ENCODE measurements at regions not wholly inside any gene's neighbourhood (a gene's known extent, or its start where the extent isn't known, plus 50 kb on each side); places are given as distances from the start of the nearest gene placed in this dataset.

DNA sequence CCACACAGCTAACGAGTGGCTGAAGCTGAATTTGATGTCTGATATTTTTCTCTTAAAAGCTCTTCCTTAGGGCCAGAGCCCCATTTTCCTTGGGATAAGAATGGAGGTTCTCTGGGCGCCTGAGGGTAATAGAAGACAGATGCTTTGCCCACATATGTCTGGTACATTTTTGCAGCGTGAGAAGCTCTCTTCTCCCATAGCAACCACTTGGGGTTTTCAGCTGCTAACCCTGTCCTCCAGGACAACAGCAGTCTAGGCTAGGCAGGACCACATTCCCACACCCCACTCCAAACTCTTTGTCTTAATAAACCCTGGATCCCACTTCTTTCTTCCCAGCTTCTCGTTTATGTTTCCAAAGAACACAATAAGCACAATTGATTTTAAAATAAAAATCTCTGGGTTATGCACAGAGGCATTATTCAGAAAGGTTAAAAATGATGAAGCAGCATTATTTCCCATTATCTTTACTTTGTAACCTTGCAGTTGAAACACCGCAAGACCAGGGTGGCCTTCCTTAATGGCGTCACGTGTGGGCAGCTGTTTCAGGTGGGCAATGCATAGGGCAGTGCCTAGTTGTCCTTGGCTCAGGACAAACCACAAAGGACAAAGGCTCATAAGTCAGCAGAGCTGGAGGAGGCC lies 56.5 kb upstream of the NTRK3 start:
- no peak overlapping the region for H3K27ac ChIP-seq (ENCODE audit: low read depth, low read length)
- H3K9me3 ChIP-seq (ENCODE audit: low read depth, low read length) = no peaks in the 10 kb centered on the region
- TF ChIP-seq, protein P1, sequence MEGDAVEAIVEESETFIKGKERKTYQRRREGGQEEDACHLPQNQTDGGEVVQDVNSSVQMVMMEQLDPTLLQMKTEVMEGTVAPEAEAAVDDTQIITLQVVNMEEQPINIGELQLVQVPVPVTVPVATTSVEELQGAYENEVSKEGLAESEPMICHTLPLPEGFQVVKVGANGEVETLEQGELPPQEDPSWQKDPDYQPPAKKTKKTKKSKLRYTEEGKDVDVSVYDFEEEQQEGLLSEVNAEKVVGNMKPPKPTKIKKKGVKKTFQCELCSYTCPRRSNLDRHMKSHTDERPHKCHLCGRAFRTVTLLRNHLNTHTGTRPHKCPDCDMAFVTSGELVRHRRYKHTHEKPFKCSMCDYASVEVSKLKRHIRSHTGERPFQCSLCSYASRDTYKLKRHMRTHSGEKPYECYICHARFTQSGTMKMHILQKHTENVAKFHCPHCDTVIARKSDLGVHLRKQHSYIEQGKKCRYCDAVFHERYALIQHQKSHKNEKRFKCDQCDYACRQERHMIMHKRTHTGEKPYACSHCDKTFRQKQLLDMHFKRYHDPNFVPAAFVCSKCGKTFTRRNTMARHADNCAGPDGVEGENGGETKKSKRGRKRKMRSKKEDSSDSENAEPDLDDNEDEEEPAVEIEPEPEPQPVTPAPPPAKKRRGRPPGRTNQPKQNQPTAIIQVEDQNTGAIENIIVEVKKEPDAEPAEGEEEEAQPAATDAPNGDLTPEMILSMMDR (IDR thresholded peaks at IDR 0.05; ENCODE audit: extremely low read depth, low read depth, low read length) = no peak
- H2AFZ ChIP-seq (ENCODE audit: low read length) = no peak overlapping the region
- H3K4me3 ChIP-seq (ENCODE audit: insufficient read depth, low read length) = no peak overlapping the region
- DNase-seq (ENCODE audit: insufficient read length, low spot score, missing footprints) = no peak
- H3K27me3 ChIP-seq (ENCODE audit: insufficient read depth, low read length) = peaks cover 22% of the 10 kb centered on the region
- no peaks in the 10 kb centered on the region for H3K79me2 ChIP-seq (ENCODE audit: insufficient read depth, low read length)
- H4K20me1 ChIP-seq (ENCODE audit: insufficient read depth, low read length) = no peaks in the 10 kb centered on the region
- no peak overlapping the region for H3K4me2 ChIP-seq (ENCODE audit: insufficient read depth, low read length)
- H3K4me1 ChIP-seq (ENCODE audit: insufficient read depth, low read length) = no peaks in the 10 kb centered on the region
- H3K36me3 ChIP-seq (ENCODE audit: insufficient read depth, low read length) = no peaks in the 10 kb centered on the region

DNA sequence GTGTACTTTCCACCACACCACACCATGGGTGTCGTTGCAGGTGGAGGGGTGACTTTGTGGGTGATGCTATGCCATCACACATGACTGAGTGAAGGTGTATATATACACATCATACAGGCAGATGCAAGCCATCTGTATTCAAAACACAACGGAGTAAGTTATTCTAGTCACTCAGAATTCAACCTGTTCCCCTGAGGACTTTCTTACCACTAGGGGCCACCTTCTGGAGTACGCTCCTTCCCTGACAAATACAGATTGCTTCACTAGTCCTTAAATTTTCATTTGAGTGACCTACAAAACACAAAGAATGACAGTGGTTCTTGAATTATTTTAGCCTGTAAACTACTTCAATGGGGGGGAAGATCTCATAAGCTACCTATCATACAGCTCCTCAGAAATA lies 52.8 kb upstream of the NTRK3 start:
- DNase-seq (ENCODE audit: insufficient read length, low spot score, missing footprints) = no peak
- peaks cover 15% of the 10 kb centered on the region for H3K27me3 ChIP-seq (ENCODE audit: insufficient read depth, low read length)
- no peaks in the 10 kb centered on the region for H3K79me2 ChIP-seq (ENCODE audit: insufficient read depth, low read length)
- H3K27ac ChIP-seq (ENCODE audit: low read depth, low read length) = no peak overlapping the region
- no peak overlapping the region for H3K4me3 ChIP-seq (ENCODE audit: insufficient read depth, low read length)
- no peaks in the 10 kb centered on the region for H3K36me3 ChIP-seq (ENCODE audit: insufficient read depth, low read length)
- no peaks in the 10 kb centered on the region for H4K20me1 ChIP-seq (ENCODE audit: insufficient read depth, low read length)
- no peak overlapping the region for H3K4me2 ChIP-seq (ENCODE audit: insufficient read depth, low read length)
- H3K9me3 ChIP-seq (ENCODE audit: low read depth, low read length) = no peaks in the 10 kb centered on the region
- TF ChIP-seq, protein P1 (IDR thresholded peaks at IDR 0.05; ENCODE audit: extremely low read depth, low read depth, low read length) = no peak
- no peak overlapping the region for H2AFZ ChIP-seq (ENCODE audit: low read length)
- H3K4me1 ChIP-seq (ENCODE audit: insufficient read depth, low read length) = no peaks in the 10 kb centered on the region

DNA sequence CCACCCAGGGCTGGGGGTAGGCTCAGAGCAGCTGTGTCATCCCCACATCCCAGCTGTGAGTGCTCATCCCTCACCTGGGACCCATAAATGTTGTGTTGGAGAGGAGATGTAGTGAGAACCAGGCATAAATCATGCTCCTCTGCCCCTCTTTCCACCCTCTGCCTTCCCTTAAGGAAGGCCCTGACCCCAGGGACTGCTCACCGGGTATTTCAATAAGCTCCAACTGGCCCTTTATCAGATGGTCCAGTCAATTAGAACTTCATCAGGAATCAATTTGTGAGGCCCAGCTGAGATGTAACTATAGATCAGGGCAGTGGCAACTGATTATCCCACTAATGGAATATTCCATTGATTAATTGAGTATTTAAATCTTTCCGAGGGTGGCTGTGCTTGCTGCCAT lies 50.8 kb upstream of the NTRK3 start:
- TF ChIP-seq, protein P1 (IDR thresholded peaks at IDR 0.05; ENCODE audit: extremely low read depth, low read depth, low read length) = no peak
- H4K20me1 ChIP-seq (ENCODE audit: insufficient read depth, low read length) = no peaks in the 10 kb centered on the region
- H3K27me3 ChIP-seq (ENCODE audit: insufficient read depth, low read length) = peaks cover 10% of the 10 kb centered on the region
- no peaks in the 10 kb centered on the region for H3K9me3 ChIP-seq (ENCODE audit: low read depth, low read length)
- DNase-seq (ENCODE audit: insufficient read length, low spot score, missing footprints) = no peak
- no peak overlapping the region for H3K27ac ChIP-seq (ENCODE audit: low read depth, low read length)
- H3K36me3 ChIP-seq (ENCODE audit: insufficient read depth, low read length) = no peaks in the 10 kb centered on the region
- H3K79me2 ChIP-seq (ENCODE audit: insufficient read depth, low read length) = no peaks in the 10 kb centered on the region
- no peaks in the 10 kb centered on the region for H3K4me1 ChIP-seq (ENCODE audit: insufficient read depth, low read length)
- H2AFZ ChIP-seq (ENCODE audit: low read length) = no peak overlapping the region
- H3K4me3 ChIP-seq (ENCODE audit: insufficient read depth, low read length) = no peak overlapping the region
- H3K4me2 ChIP-seq (ENCODE audit: insufficient read depth, low read length) = no peak overlapping the region

All from osteoblast (primary cell).